ENCODE measurements at regions not wholly inside any gene's neighbourhood (a gene's known extent, or its start where the extent isn't known, plus 50 kb on each side); places are given as distances from the start of the nearest gene placed in this dataset.

GRCh38 chr10:35875016-35875676 lies 233.1 kb upstream of the FZD8 start:
- DNase-seq, result no peak
- WGBS (ENCODE audit: insufficient coverage), result 81% methylated on average over 10 of the region's 10 CpGs
- no peaks in the 10 kb centered on the region for H3K36me3 ChIP-seq (ENCODE audit: control insufficient read depth, insufficient read depth, low read length)
- intact Hi-C loops (cut with micrococcal nuclease), result no loop called here
- H3K9me3 ChIP-seq (ENCODE audit: control insufficient read depth, insufficient read depth, low read length), result no peaks in the 10 kb centered on the region
- TF ChIP-seq CTCF (IDR thresholded peaks at IDR 0.05), result no peak
- no peak for ATAC-seq
- no peak overlapping the region for H3K27ac Mint-ChIP-seq
- H3K27me3 Mint-ChIP-seq (ENCODE audit: low read depth in 2 of 2), result no peaks in the 10 kb centered on the region
- no peaks in the 10 kb centered on the region for H3K4me1 Mint-ChIP-seq
- H3K27me3 ChIP-seq (ENCODE audit: control insufficient read depth, insufficient read depth, low read length), result no peaks in the 10 kb centered on the region
- H3K4me1 ChIP-seq (ENCODE audit: control insufficient read depth, insufficient read depth, low read length), result no peaks in the 10 kb centered on the region
- no peak overlapping the region for H3K4me3 ChIP-seq (ENCODE audit: low read length)
- no peak overlapping the region for H3K27ac ChIP-seq (ENCODE audit: low read length)
- no peaks in the 10 kb centered on the region for H3K36me3 Mint-ChIP-seq
- no peaks in the 10 kb centered on the region for H3K9me3 Mint-ChIP-seq
- no peak overlapping the region for H3K4me3 Mint-ChIP-seq

GRCh38 chr10:35874311-35875015 lies 232.4 kb upstream of the FZD8 start:
- Histone ChIP-seq H3K27ac (ENCODE audit: low read length) (no peak overlapping the region), H3K36me3 (ENCODE audit: control insufficient read depth, insufficient read depth, low read length) (no peaks in the 10 kb centered on the region), H3K27me3 (ENCODE audit: control insufficient read depth, insufficient read depth, low read length) (no peaks in the 10 kb centered on the region), H3K4me3 (ENCODE audit: low read length) (no peak overlapping the region), H3K9me3 (ENCODE audit: control insufficient read depth, insufficient read depth, low read length) (no peaks in the 10 kb centered on the region), H3K4me1 (ENCODE audit: control insufficient read depth, insufficient read depth, low read length) (no peaks in the 10 kb centered on the region)
- no peak for TF ChIP-seq CTCF (IDR thresholded peaks at IDR 0.05)
- 73% methylated on average over 3 of the region's 6 CpGs for WGBS (ENCODE audit: insufficient coverage)
- Mint-ChIP-seq H3K36me3 (no peaks in the 10 kb centered on the region), H3K9me3 (no peaks in the 10 kb centered on the region), H3K4me3 (no peak overlapping the region), H3K4me1 (no peaks in the 10 kb centered on the region), H3K27me3 (ENCODE audit: low read depth in 2 of 2) (no peaks in the 10 kb centered on the region), H3K27ac (no peak overlapping the region)
- intact Hi-C loops (cut with micrococcal nuclease), result no loop called here
- ATAC-seq (no peak), DNase-seq (no peak)

- no peaks in the 10 kb centered on the region for H3K27me3 Mint-ChIP-seq (ENCODE audit: low read depth in 2 of 2)
- no peak overlapping the region for H3K4me3 Mint-ChIP-seq
- H3K9me3 ChIP-seq (ENCODE audit: control insufficient read depth, insufficient read depth, low read length), result no peaks in the 10 kb centered on the region
- intact Hi-C loops (cut with micrococcal nuclease), result no loop called here
- no peaks in the 10 kb centered on the region for H3K36me3 Mint-ChIP-seq
- 71% methylated on average over 6 of the region's 6 CpGs for WGBS (ENCODE audit: insufficient coverage)
- no peaks in the 10 kb centered on the region for H3K27me3 ChIP-seq (ENCODE audit: control insufficient read depth, insufficient read depth, low read length)
- H3K36me3 ChIP-seq (ENCODE audit: control insufficient read depth, insufficient read depth, low read length), result no peaks in the 10 kb centered on the region
- no peak for TF ChIP-seq CTCF (IDR thresholded peaks at IDR 0.05)
- DNase-seq, result no peak
- no peak overlapping the region for H3K27ac ChIP-seq (ENCODE audit: low read length)
- H3K9me3 Mint-ChIP-seq, result no peaks in the 10 kb centered on the region
- ATAC-seq, result no peak
- no peaks in the 10 kb centered on the region for H3K4me1 Mint-ChIP-seq
- H3K4me3 ChIP-seq (ENCODE audit: low read length), result no peak overlapping the region
- no peaks in the 10 kb centered on the region for H3K4me1 ChIP-seq (ENCODE audit: control insufficient read depth, insufficient read depth, low read length)
- H3K27ac Mint-ChIP-seq, result no peak overlapping the region
Measured at GRCh38 chr10:35872671-35873070, 230.6 kb upstream of the FZD8 start.

Data from natural killer cell (primary cell).